Mucosa of rectum (tissue), 2 donors: ENCODE measurements at regions not wholly inside any gene's neighbourhood (a gene's known extent, or its start where the extent isn't known, plus 50 kb on each side); places are given as distances from the start of the nearest gene placed in this dataset.

ENCODE experiments used
- H3K27ac ChIP-seq, 2 donors: one replicate each; pipeline ENCODE4 v1.7.0; 2013; ENCODE audit warnings: inconsistent platforms in 2 of 2, low read depth in 2 of 2, low read length in 2 of 2
- H3K27me3 ChIP-seq, 2 donors: one replicate each; pipeline ENCODE4 v1.7.0; 2013; ENCODE audit warnings: low read length in 2 of 2; ENCODE audit not compliant: control insufficient read depth in 2 of 2, insufficient read depth in 2 of 2
- H3K36me3 ChIP-seq, 2 donors: one replicate each; pipeline ENCODE4 v1.7.0; 2013; ENCODE audit warnings: low read length in 2 of 2; ENCODE audit not compliant: control insufficient read depth in 2 of 2, insufficient read depth in 2 of 2
- H3K4me1 ChIP-seq, 2 donors: one replicate each; pipeline ENCODE4 v1.7.0; 2013; ENCODE audit warnings: low read length in 2 of 2, mild to moderate bottlenecking in 1 of 2; ENCODE audit not compliant: control insufficient read depth in 2 of 2, insufficient read depth in 2 of 2
- H3K4me3 ChIP-seq, 2 donors: one replicate each; pipeline ENCODE4 v1.7.0; 2013; ENCODE audit warnings: low read length in 2 of 2
- H3K9ac ChIP-seq, 2 donors: one replicate each; pipeline ENCODE4 v1.7.0; 2013; ENCODE audit warnings: low read length in 2 of 2, low read depth in 1 of 2, mild to moderate bottlenecking in 1 of 2
- H3K9me3 ChIP-seq, 2 donors: one replicate each; pipeline ENCODE4 v1.7.0; 2013; ENCODE audit warnings: low read length in 2 of 2; ENCODE audit not compliant: control insufficient read depth in 2 of 2
- donor health status: healthy.
- donor health status: Normal muscosa, but diverticular disease.

- H3K9ac ChIP-seq = no peak overlapping the region
- no peaks in the 10 kb centered on the region for H3K36me3 ChIP-seq
- no peak overlapping the region for H3K4me3 ChIP-seq
- H3K27ac ChIP-seq = no peak overlapping the region
- no peaks in the 10 kb centered on the region for H3K4me1 ChIP-seq
- no peaks in the 10 kb centered on the region for H3K9me3 ChIP-seq
- no peaks in the 10 kb centered on the region for H3K27me3 ChIP-seq
Measured at GRCh38 chr6:78435671-78436070, 431.7 kb upstream of the IRAK1BP1 start.

- no peaks in the 10 kb centered on the region for H3K4me1 ChIP-seq
- H3K4me3 ChIP-seq = no peak overlapping the region
- no peaks in the 10 kb centered on the region for H3K27me3 ChIP-seq
- H3K27ac ChIP-seq = no peak overlapping the region
- H3K9me3 ChIP-seq = no peaks in the 10 kb centered on the region
- H3K36me3 ChIP-seq = no peaks in the 10 kb centered on the region
- no peak overlapping the region for H3K9ac ChIP-seq
Measured at GRCh38 chr6:78436335-78436734, 431.0 kb upstream of the IRAK1BP1 start.

GRCh38 chr6:78438135-78438534 lies 429.2 kb upstream of the IRAK1BP1 start:
- H3K36me3 ChIP-seq = no peaks in the 10 kb centered on the region
- no peak overlapping the region for H3K4me3 ChIP-seq
- no peak overlapping the region for H3K9ac ChIP-seq
- H3K4me1 ChIP-seq = no peaks in the 10 kb centered on the region
- H3K27ac ChIP-seq = no peak overlapping the region
- H3K9me3 ChIP-seq = no peaks in the 10 kb centered on the region
- H3K27me3 ChIP-seq = no peaks in the 10 kb centered on the region

- Histone ChIP-seq H3K9ac (no peak overlapping the region), H3K27ac (no peak overlapping the region), H3K27me3 (no peaks in the 10 kb centered on the region), H3K4me3 (no peak overlapping the region), H3K4me1 (no peaks in the 10 kb centered on the region), H3K36me3 (no peaks in the 10 kb centered on the region), H3K9me3 (no peaks in the 10 kb centered on the region)
Measured at GRCh38 chr6:78460711-78461110, 406.6 kb upstream of the IRAK1BP1 start.

- no peak overlapping the region for H3K4me3 ChIP-seq
- no peaks in the 10 kb centered on the region for H3K36me3 ChIP-seq
- no peak overlapping the region for H3K9ac ChIP-seq
- no peaks in the 10 kb centered on the region for H3K9me3 ChIP-seq
- no peaks in the 10 kb centered on the region for H3K27me3 ChIP-seq
- no peaks in the 10 kb centered on the region for H3K4me1 ChIP-seq
- no peak overlapping the region for H3K27ac ChIP-seq
Measured at GRCh38 chr6:78462728-78463127, 404.6 kb upstream of the IRAK1BP1 start.

GRCh38 chr6:78465059-78465634 lies 402.2 kb upstream of the IRAK1BP1 start:
- Histone ChIP-seq H3K9me3 (no peaks in the 10 kb centered on the region), H3K4me1 (no peaks in the 10 kb centered on the region), H3K27me3 (no peaks in the 10 kb centered on the region), H3K4me3 (no peak overlapping the region), H3K36me3 (no peaks in the 10 kb centered on the region), H3K9ac (no peak overlapping the region), H3K27ac (no peak overlapping the region)

- Histone ChIP-seq H3K36me3 (no peaks in the 10 kb centered on the region), H3K4me1 (no peaks in the 10 kb centered on the region), H3K27me3 (no peaks in the 10 kb centered on the region), H3K27ac (no peak overlapping the region), H3K9ac (no peak overlapping the region), H3K9me3 (no peaks in the 10 kb centered on the region), H3K4me3 (no peak overlapping the region)
Measured at GRCh38 chr6:78476561-78476960, 390.8 kb upstream of the IRAK1BP1 start.

- Histone ChIP-seq H3K27ac (no peak overlapping the region), H3K4me3 (no peak overlapping the region), H3K36me3 (no peaks in the 10 kb centered on the region), H3K4me1 (no peaks in the 10 kb centered on the region), H3K9me3 (no peaks in the 10 kb centered on the region), H3K27me3 (no peaks in the 10 kb centered on the region), H3K9ac (no peak overlapping the region)
Measured at GRCh38 chr6:78482801-78483552, 384.4 kb upstream of the IRAK1BP1 start.

- Histone ChIP-seq H3K9ac (no peak overlapping the region), H3K36me3 (no peaks in the 10 kb centered on the region), H3K27ac (no peak overlapping the region), H3K4me1 (no peaks in the 10 kb centered on the region), H3K27me3 (no peaks in the 10 kb centered on the region), H3K9me3 (no peaks in the 10 kb centered on the region), H3K4me3 (no peak overlapping the region)
Measured at GRCh38 chr6:78483553-78484197, 383.7 kb upstream of the IRAK1BP1 start.

- H3K27me3 ChIP-seq = no peaks in the 10 kb centered on the region
- H3K27ac ChIP-seq = no peak overlapping the region
- H3K36me3 ChIP-seq = no peaks in the 10 kb centered on the region
- no peaks in the 10 kb centered on the region for H3K4me1 ChIP-seq
- no peak overlapping the region for H3K9ac ChIP-seq
- no peaks in the 10 kb centered on the region for H3K9me3 ChIP-seq
- H3K4me3 ChIP-seq = no peak overlapping the region
Measured at GRCh38 chr6:78484198-78485064, 382.9 kb upstream of the IRAK1BP1 start.
